D721Med (cell line): ENCODE measurements at regions not wholly inside any gene's neighbourhood (a gene's known extent, or its start where the extent isn't known, plus 50 kb on each side); places are given as distances from the start of the nearest gene placed in this dataset.
A peak's percentile ranks its signal among the peaks of the same experiment; 100 is the strongest.

Source experiments
- DNase-seq: peaks from one replicate; pipeline ENCODE4 v3.0.0; 2011; ENCODE audit warnings: low spot score; ENCODE audit not compliant: insufficient read length
- FAIRE-seq: peaks from 2 replicates; lab custom pipeline; 2011; peaks lifted over from hg19 to GRCh38; lab: Jason Lieb, UNC
- TF ChIP-seq, protein P1 (sequence below): IDR thresholded peaks from 2 replicates; pipeline ENCODE4 v1.5.1; 2012; ENCODE audit warnings: mild to moderate bottlenecking, control low read depth; ENCODE audit not compliant: insufficient read depth; ENCODE audit errors: missing control alignments

DNA sequence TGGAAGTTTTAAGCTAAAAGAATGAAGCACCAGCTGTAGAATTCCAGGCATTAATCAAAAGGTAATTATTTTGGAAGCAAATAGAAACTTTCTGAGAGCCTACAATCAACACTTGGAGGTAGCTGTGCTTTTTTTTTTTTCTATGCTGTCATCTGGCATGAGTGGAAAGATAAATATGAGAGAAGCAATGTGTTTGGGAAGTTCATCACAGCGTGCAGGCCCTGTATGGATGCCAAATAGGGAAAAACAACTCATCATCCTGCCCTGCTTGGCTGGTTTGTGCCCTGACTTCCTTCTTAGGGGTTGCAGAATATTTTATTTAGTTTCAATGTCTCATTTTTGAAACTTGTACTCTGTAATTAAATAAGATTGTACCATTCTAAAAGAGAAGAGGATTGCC, 437.4 kb downstream of the PIK3C3 start:
- no peak for DNase-seq
- TF ChIP-seq, protein P1, sequence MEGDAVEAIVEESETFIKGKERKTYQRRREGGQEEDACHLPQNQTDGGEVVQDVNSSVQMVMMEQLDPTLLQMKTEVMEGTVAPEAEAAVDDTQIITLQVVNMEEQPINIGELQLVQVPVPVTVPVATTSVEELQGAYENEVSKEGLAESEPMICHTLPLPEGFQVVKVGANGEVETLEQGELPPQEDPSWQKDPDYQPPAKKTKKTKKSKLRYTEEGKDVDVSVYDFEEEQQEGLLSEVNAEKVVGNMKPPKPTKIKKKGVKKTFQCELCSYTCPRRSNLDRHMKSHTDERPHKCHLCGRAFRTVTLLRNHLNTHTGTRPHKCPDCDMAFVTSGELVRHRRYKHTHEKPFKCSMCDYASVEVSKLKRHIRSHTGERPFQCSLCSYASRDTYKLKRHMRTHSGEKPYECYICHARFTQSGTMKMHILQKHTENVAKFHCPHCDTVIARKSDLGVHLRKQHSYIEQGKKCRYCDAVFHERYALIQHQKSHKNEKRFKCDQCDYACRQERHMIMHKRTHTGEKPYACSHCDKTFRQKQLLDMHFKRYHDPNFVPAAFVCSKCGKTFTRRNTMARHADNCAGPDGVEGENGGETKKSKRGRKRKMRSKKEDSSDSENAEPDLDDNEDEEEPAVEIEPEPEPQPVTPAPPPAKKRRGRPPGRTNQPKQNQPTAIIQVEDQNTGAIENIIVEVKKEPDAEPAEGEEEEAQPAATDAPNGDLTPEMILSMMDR = no peak
- FAIRE-seq = no peak

DNA sequence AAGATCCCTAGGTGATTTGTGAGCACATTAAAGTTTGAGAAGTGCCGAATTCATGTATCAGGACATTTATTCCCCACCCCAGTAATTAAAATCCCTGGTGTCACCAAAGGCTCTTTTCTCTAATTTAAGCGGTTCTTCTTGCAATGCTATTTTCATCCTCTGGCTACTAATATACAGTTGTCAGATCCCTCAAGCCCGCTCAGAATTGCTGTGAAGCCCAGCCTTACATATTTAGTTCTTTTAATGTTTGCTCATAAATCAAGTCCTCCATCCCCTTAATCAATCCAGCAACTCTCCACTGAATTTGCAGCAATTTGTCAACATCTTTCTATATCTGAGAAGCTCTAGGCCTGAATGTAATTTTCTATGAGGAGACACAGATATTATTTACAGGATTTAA, 437.9 kb downstream of the PIK3C3 start:
- DNase-seq = no peak
- FAIRE-seq = no peak
- TF ChIP-seq, protein P1 = no peak

DNA sequence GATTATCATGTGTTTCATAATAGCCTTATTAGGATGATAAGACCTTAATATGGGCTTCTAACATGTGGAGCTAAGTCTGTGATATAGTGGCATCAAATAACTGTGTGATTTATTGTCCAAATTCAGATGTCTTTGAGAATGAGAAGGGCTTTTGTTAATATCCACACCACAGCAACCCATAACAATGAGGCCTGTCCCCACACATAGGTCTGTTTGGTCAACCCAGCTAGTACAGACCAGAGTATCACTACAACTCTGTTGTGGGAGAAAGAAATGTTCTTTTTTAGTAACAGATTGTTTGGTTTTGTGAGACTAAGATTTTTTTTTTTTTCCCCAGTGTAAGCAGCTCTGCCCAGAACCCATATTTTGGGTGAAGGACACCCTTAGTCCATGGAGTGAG, 439.2 kb downstream of the PIK3C3 start:
- peak; percentile 68 for FAIRE-seq
- TF ChIP-seq, protein P1 = no peak
- DNase-seq = no peak

DNA sequence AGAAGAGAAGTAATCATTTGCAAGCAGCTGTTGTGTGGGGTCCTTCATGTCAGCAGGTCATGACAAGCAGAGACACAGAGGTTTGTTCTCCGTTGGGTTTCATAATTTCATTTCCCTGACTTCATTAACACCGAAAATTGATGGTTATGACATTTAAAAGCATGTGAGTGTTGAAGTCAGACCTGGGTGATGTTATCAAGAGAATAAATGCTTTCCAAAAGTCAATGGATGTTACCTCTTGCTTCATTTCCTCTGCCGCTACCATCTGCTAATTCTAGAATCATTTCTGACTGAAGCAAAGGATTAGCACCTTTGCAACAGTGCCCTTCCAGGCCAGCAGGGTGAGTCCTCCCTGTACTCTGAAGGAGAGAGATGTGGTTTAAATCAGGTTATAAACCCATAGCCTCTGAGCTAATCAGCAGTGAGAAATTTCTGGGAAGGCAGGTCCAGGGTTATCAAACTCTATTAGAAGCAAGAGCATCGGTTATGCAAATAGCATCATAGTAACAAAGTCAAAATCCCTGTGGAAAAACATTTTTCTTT, 446.2 kb downstream of the PIK3C3 start:
- DNase-seq = no peak
- TF ChIP-seq, protein P1 = no peak
- peak; percentile 82 for FAIRE-seq

DNA sequence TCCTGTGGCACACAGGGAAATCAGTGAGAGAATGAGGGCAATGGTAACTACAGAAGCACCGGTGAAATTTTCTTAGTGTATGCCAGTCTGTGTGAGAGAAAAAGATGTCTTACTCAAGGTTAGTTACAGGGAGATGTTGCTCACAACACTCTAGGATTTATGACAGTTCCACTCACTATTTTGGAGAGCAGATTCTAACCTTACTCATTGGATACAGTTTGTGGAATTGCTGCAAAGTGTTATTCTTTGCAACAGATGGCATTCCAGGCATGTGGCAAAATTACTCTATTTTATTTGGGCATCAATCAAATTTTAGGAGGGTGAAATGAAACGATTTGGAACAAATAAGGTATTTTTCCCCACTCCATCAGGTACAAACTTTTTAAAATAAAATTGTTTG, 449.1 kb downstream of the PIK3C3 start:
- DNase-seq (no peak), FAIRE-seq (peak; percentile 60)
- TF ChIP-seq, protein P1 = no peak

DNA sequence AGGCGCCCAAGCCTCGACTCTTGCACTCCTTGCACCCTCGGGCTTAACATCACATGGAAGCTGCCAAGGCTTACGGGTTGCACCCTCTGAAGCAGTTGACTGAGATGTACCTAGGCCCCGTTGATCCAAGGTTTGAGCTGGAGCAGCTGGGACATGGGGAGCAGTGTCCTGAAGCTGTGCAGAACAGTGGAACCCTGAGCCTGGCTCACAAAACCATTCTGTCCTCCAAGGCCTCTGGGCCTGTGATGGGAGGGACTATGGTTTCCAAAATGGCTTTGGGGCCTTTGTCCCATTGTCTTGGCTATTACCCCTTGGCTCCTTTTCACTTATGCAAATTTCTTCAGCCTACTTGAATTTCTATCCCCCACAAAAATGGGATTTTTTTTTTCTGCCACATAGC, 454.0 kb downstream of the PIK3C3 start:
- DNase-seq = no peak
- no peak for FAIRE-seq

DNA sequence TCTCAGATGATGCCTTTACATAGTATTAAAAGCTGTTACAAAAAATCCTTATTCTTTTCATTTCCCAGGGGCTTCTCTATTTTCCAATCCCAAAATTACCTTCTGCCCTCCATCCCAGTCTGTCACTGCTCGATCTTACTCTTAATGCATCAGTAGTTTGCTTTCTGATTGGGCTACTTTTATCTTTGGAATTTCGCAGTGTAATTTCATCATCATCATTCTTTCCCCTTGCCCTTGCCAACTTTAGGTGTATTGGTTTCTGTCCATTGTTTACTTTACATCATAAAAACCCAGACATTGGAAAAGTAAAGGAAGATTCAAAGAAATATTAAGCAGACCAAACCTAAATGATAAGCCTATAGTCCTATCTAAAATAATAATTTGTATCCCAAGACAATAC, 457.2 kb downstream of the PIK3C3 start:
- DNase-seq (no peak), FAIRE-seq (peak; percentile 69)
- TF ChIP-seq, protein P1 = no peak

More for the DNA sequence above, 454.0 kb downstream of the PIK3C3 start:
- TF ChIP-seq, protein P1 = no peak
